K562 (cell line): ENCODE measurements at regions not wholly inside any gene's neighbourhood (a gene's known extent, or its start where the extent isn't known, plus 50 kb on each side); places are given as distances from the start of the nearest gene placed in this dataset.

ENCODE experiments used
- ATF2 ChIP-seq: sonication (generic); formaldehyde crosslinking; IDR thresholded peaks from 2 replicates; pipeline ENCODE4 v1.8.1; 2022; ENCODE audit warnings: missing genetic modification reagents
- HDAC6 ChIP-seq: IDR thresholded peaks from 2 replicates; pipeline ENCODE4 v1.6.1; 2012; ENCODE audit warnings: low read depth, mild to moderate bottlenecking, control low read depth, inconsistent platforms, low read length, moderate library complexity
- HEY1 ChIP-seq: fragments of 250-450 bp; sonication (Bioruptor Pico); IDR thresholded peaks from 2 replicates; pipeline ENCODE4 v1.5.0; 2020; ENCODE audit warnings: mild to moderate bottlenecking, moderate library complexity, borderline replicate concordance
- HNRNPL ChIP-seq: fragments of 200-400 bp; formaldehyde crosslinking; IDR thresholded peaks from 2 replicates; pipeline ENCODE4 v1.6.1; 2017; ENCODE audit warnings: low read depth, mild to moderate bottlenecking, low read length
- NR1H2 ChIP-seq: sonication (generic); formaldehyde crosslinking; IDR thresholded peaks from 2 replicates; pipeline ENCODE4 v1.4.0; 2020; ENCODE audit warnings: mild to moderate bottlenecking, missing genetic modification reagents
- NR2C2 ChIP-seq, 2 experiments: fragments of 200-800 bp in 1 of 2; sonication (Bioruptor generic) in 1 of 2; sonication (generic) in 1 of 2; formaldehyde crosslinking in 1 of 2; IDR thresholded peaks; 2 replicates each; pipeline versions ENCODE4 v1.6.1 to v1.8.0; 2016 to 2022; ENCODE audit warnings: mild to moderate bottlenecking in 1 of 2, missing compliant biosample characterization in 1 of 2, missing genetic modification characterization in 1 of 2, missing genetic modification reagents in 1 of 2
- NRF1 ChIP-seq, 2 experiments: fragments of 450-650 bp; IDR thresholded peaks in 1 of 2; conservative IDR thresholded peaks in 1 of 2; 2 replicates each; pipeline ENCODE4 v1.6.1; 2014; ENCODE audit warnings: mild to moderate bottlenecking in 2 of 2
- PHF20 ChIP-seq: fragments of 450-650 bp; IDR thresholded peaks from 2 replicates; pipeline ENCODE4 v1.6.1; 2018; ENCODE audit not compliant: partially characterized antibody
- SIX5 ChIP-seq, 2 experiments: IDR thresholded peaks; 2 replicates each; pipeline ENCODE4 v1.6.1; 2011; ENCODE audit warnings: low read length in 2 of 2, borderline replicate concordance in 1 of 2, low read depth in 1 of 2, mild to moderate bottlenecking in 1 of 2, moderate library complexity in 1 of 2; ENCODE audit not compliant: insufficient read depth in 1 of 2
- SMARCB1 ChIP-seq: IDR thresholded peaks from 2 replicates; pipeline ENCODE4 v1.6.1; 2011; ENCODE audit warnings: improper control_type of control experiment, low read depth; ENCODE audit not compliant: insufficient read length
- SPI1 ChIP-seq: IDR thresholded peaks from 2 replicates; pipeline ENCODE4 v1.6.1; 2011; ENCODE audit warnings: low read depth, low read length, control low read depth, borderline replicate concordance
- ZNF212 ChIP-seq: fragments of 450-650 bp; formaldehyde crosslinking; IDR thresholded peaks from 2 replicates; pipeline ENCODE4 v1.4.0; 2020; ENCODE audit warnings: mild to moderate bottlenecking
- ZNF24 ChIP-seq: fragments of 450-650 bp; IDR thresholded peaks from 2 replicates; pipeline ENCODE4 v1.6.1; 2016
- ZNF398 ChIP-seq: fragments of 250-450 bp; sonication (Bioruptor Pico); IDR thresholded peaks from 2 replicates; pipeline ENCODE4 v1.8.0; 2021; ENCODE audit warnings: moderate library complexity, mild to moderate bottlenecking, inconsistent platforms
- ZNF507 ChIP-seq: conservative IDR thresholded peaks from 2 replicates; pipeline ENCODE4 v1.6.1; 2017; ENCODE audit warnings: missing genetic modification characterization, missing compliant biosample characterization
- ZNF830 ChIP-seq: fragments of 250-450 bp; sonication (Bioruptor Pico); IDR thresholded peaks from 2 replicates; pipeline ENCODE4 v1.5.0; 2021; ENCODE audit warnings: mild to moderate bottlenecking
- TF ChIP-seq, protein P1 (sequence below): fragments of 250-450 bp; sonication (Bioruptor Pico); IDR thresholded peaks from 2 replicates; pipeline ENCODE4 v1.8.0; 2022; ENCODE audit warnings: inconsistent platforms, mild to moderate bottlenecking, moderate library complexity, borderline replicate concordance
- TF ChIP-seq, protein P2 (sequence below): IDR thresholded peaks from 3 replicates; pipeline ENCODE4 v1.6.1; 2011; ENCODE audit warnings: borderline replicate concordance, mild to moderate bottlenecking, moderate library complexity; ENCODE audit not compliant: insufficient read length; ENCODE audit errors: extremely low read depth

DNA sequence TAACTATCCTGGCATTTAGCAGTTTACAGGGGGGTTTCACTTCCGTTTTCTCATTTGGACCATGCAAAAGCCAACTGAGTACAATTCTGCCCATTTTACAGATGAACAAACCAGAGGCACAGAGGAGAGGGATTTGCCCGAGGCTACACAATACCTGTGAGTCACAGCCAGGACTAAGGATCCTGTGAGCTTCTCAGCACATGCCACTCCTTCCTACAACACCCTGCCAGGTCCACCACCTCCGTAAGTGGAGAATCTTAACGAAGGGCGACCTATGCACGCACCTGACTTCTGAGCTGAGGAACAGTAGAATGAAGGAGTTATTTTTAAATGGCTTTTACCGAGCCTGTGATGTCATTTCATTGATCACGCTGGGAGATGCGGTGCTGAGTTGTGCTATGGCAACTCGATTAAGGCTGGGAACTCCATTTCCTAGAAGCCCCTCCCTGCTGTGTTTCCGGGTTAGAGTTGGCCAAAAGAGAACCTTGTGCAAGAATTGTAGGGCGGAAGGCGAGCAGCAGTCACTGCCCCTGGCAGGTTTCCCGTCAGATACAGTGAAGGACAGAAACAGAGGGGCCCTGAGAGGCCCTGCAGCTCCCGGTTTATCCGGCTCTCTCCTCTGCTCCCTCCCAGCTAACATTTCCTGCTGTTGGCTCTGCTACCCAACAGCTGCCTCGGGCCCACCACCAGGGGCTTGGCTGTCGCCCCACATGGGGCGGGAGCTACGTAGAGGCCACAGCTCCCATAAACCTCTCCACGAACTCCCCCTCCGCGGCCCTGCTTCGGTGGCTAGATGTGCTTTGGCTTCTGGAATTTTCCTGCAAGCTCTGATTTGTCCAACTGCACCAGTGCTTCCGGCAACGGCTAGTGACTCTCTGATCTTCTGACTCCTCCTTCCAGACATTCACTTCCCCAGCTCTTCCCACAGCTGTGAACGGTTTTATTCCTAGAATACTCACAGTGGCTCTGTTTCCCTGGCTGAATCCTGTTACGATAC lies 75.1 kb upstream of the USP9X start (continued):
- TF ChIP-seq SPI1 (no peak; the same call in 1 of the 2 replicates), ATF2 (CRISPR knock-in tag) (no peak), SIX5 (IDR thresholded peaks at IDR 0.05; ENCODE audit: borderline replicate concordance in 1 of 2, insufficient read depth in 1 of 2, low read depth in 1 of 2, low read length in 2 of 2) (no peak), HEY1 (no peak), HNRNPL (no peak), ZNF24 (no peak), NRF1 (conservative IDR thresholded peaks at IDR 0.05 in 1 of 2, IDR thresholded peaks at IDR 0.05 in 1 of 2) (no peak), NR2C2 (CRISPR knock-in tag; IDR thresholded peaks at IDR 0.05) (no peak), NR2C2 (tag; IDR thresholded peaks at IDR 0.05) (peak; percentile 97), ZNF398 (CRISPR knock-in tag) (no peak), ZNF212 (CRISPR knock-in tag) (no peak), NR1H2 (no peak), ZNF507 (no peak), HDAC6 (no peak), SMARCB1 (no peak), ZNF830 (no peak), PHF20 (no peak)
- TF ChIP-seq, protein P1, sequence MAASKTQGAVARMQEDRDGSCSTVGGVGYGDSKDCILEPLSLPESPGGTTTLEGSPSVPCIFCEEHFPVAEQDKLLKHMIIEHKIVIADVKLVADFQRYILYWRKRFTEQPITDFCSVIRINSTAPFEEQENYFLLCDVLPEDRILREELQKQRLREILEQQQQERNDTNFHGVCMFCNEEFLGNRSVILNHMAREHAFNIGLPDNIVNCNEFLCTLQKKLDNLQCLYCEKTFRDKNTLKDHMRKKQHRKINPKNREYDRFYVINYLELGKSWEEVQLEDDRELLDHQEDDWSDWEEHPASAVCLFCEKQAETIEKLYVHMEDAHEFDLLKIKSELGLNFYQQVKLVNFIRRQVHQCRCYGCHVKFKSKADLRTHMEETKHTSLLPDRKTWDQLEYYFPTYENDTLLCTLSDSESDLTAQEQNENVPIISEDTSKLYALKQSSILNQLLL, result no peak
- TF ChIP-seq, protein P2, sequence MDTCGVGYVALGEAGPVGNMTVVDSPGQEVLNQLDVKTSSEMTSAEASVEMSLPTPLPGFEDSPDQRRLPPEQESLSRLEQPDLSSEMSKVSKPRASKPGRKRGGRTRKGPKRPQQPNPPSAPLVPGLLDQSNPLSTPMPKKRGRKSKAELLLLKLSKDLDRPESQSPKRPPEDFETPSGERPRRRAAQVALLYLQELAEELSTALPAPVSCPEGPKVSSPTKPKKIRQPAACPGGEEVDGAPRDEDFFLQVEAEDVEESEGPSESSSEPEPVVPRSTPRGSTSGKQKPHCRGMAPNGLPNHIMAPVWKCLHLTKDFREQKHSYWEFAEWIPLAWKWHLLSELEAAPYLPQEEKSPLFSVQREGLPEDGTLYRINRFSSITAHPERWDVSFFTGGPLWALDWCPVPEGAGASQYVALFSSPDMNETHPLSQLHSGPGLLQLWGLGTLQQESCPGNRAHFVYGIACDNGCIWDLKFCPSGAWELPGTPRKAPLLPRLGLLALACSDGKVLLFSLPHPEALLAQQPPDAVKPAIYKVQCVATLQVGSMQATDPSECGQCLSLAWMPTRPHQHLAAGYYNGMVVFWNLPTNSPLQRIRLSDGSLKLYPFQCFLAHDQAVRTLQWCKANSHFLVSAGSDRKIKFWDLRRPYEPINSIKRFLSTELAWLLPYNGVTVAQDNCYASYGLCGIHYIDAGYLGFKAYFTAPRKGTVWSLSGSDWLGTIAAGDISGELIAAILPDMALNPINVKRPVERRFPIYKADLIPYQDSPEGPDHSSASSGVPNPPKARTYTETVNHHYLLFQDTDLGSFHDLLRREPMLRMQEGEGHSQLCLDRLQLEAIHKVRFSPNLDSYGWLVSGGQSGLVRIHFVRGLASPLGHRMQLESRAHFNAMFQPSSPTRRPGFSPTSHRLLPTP, result no peak
